ENCODE measurements at regions not wholly inside any gene's neighbourhood (a gene's known extent, or its start where the extent isn't known, plus 50 kb on each side); places are given as distances from the start of the nearest gene placed in this dataset.
A peak's percentile ranks its signal among the peaks of the same experiment; 100 is the strongest.

GRCh38 chr1:208637181-208637580 is 393.0 kb upstream of the PLXNA2 start:
- H3K27ac ChIP-seq (replicated peaks in 1 of 4), result no peak overlapping the region
- peaks cover 0 to 15% (median 0%) of the 10 kb centered on the region in 4 donors for H3K27me3 ChIP-seq
- no peak overlapping the region for H3K4me3 ChIP-seq
- DNase-seq (ENCODE audit: extremely low spot score), result peak; percentile 53
- H3K36me3 ChIP-seq, result no peaks in the 10 kb centered on the region
- peaks cover 0 to 6% (median 0%) of the 10 kb centered on the region in 4 donors for H3K9me3 ChIP-seq
- WGBS, result 56% methylated on average over 3 of the region's 3 CpGs
- TF ChIP-seq POLR2A (IDR thresholded peaks at IDR 0.05; ENCODE audit: low read depth), result no peak
- no peak for TF ChIP-seq EP300 (IDR thresholded peaks at IDR 0.05)
- no peak for TF ChIP-seq CTCF (IDR thresholded peaks at IDR 0.05)
- TF ChIP-seq POLR2AphosphoS5 (IDR thresholded peaks at IDR 0.05), result no peak
- intact Hi-C loops (cut with DNase I), result no loop called here
- H3K4me1 ChIP-seq, result no peaks in the 10 kb centered on the region

- Histone ChIP-seq H3K27me3 (peaks cover 0 to 15% (median 2%) of the 10 kb centered on the region in 4 donors), H3K4me3 (no peak overlapping the region), H3K4me1 (no peaks in the 10 kb centered on the region), H3K9me3 (peaks cover 0 to 6% (median 0%) of the 10 kb centered on the region in 4 donors), H3K36me3 (no peaks in the 10 kb centered on the region), H3K27ac (replicated peaks in 1 of 4) (no peak overlapping the region)
- intact Hi-C loops (cut with DNase I), result no loop called here
- WGBS, result 92% methylated on average over 2 of the region's 2 CpGs
- TF ChIP-seq POLR2AphosphoS5 (IDR thresholded peaks at IDR 0.05), result no peak
- TF ChIP-seq POLR2A (IDR thresholded peaks at IDR 0.05; ENCODE audit: low read depth), result no peak
- TF ChIP-seq CTCF (IDR thresholded peaks at IDR 0.05), result no peak
- TF ChIP-seq EP300 (IDR thresholded peaks at IDR 0.05), result no peak
- peak; percentile 55 for DNase-seq (ENCODE audit: extremely low spot score)
Measured at GRCh38 chr1:208639382-208639781, 395.2 kb upstream of the PLXNA2 start.

- peaks cover 0 to 6% (median 0%) of the 10 kb centered on the region in 4 donors for H3K9me3 ChIP-seq
- 92% methylated on average over 5 of the region's 5 CpGs for WGBS
- peaks cover 0 to 15% (median 2%) of the 10 kb centered on the region in 4 donors for H3K27me3 ChIP-seq
- intact Hi-C loops (cut with DNase I), result no loop called here
- H3K27ac ChIP-seq (replicated peaks in 1 of 4), result no peak overlapping the region
- H3K4me1 ChIP-seq, result no peaks in the 10 kb centered on the region
- H3K36me3 ChIP-seq, result no peaks in the 10 kb centered on the region
- DNase-seq (ENCODE audit: extremely low spot score), result peak; percentile 78
- no peak overlapping the region for H3K4me3 ChIP-seq
- no peak for TF ChIP-seq POLR2A (IDR thresholded peaks at IDR 0.05; ENCODE audit: low read depth)
- TF ChIP-seq EP300 (IDR thresholded peaks at IDR 0.05), result no peak
- no peak for TF ChIP-seq CTCF (IDR thresholded peaks at IDR 0.05)
- no peak for TF ChIP-seq POLR2AphosphoS5 (IDR thresholded peaks at IDR 0.05)
Measured at GRCh38 chr1:208640295-208640694, 396.1 kb upstream of the PLXNA2 start.

- peak; percentile 12 for DNase-seq (ENCODE audit: extremely low spot score)
- Histone ChIP-seq H3K27me3 (peaks cover 0 to 15% (median 2%) of the 10 kb centered on the region in 4 donors), H3K4me1 (no peaks in the 10 kb centered on the region), H3K9me3 (peaks cover 0 to 6% (median 0%) of the 10 kb centered on the region in 4 donors), H3K4me3 (no peak overlapping the region), H3K36me3 (no peaks in the 10 kb centered on the region), H3K27ac (replicated peaks in 1 of 4) (no peak overlapping the region)
- 83% methylated on average over 4 of the region's 4 CpGs for WGBS
- TF ChIP-seq POLR2A (IDR thresholded peaks at IDR 0.05; ENCODE audit: low read depth), result no peak
- TF ChIP-seq POLR2AphosphoS5 (IDR thresholded peaks at IDR 0.05), result no peak
- TF ChIP-seq EP300 (IDR thresholded peaks at IDR 0.05), result no peak
- TF ChIP-seq CTCF (IDR thresholded peaks at IDR 0.05), result no peak
- intact Hi-C loops (cut with DNase I), result no loop called here
Measured at GRCh38 chr1:208641579-208642280, 397.5 kb upstream of the PLXNA2 start.
